COR-L47 (cell line): ENCODE measurements at regions not wholly inside any gene's neighbourhood (a gene's known extent, or its start where the extent isn't known, plus 50 kb on each side); places are given as distances from the start of the nearest gene placed in this dataset.

ENCODE experiments used
- DNase-seq: peaks from one replicate; lab custom pipeline; 2025; lab: John Stamatoyannopoulos, UW

DNA sequence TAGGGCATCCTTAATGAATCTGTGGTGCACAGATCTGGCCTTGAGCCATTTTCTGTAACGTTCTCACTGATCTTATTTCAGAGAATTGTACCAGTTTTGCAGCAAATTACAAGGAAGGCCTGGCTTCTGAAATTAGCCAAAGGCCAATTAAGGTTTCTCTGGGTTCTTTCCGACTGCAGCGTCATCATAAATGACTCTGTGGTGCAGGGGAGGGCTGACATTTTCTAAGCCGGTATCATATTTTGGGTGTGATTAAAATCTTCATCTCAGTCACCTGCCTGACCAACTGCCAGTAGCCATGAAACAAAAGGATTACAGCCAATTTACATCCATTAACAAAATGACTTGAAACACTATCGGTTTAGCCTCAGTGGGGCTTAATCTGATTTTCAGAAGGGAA is 363.7 kb downstream of the ADRA2A start:
- DNase-seq: peak; percentile 2

DNA sequence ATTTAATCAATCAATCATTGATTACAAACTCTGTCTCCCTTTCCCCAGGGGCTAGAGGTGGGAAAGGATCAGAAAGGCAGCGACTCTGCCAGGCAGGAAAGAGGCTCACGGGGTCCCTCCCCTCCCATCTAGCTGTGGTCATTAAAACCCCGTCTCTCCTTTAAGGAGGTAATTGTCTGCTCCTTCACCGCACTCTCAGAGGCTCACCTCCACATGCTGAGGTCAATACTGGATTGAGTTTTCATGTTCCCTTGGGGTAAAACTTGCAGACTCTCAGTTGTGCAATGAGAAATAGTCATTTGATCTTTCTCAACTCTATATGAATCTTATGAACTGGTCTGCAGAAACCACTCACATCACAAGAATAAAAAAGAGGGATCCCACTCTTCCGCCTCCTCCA is 368.8 kb downstream of the ADRA2A start:
- DNase-seq: no peak

DNA sequence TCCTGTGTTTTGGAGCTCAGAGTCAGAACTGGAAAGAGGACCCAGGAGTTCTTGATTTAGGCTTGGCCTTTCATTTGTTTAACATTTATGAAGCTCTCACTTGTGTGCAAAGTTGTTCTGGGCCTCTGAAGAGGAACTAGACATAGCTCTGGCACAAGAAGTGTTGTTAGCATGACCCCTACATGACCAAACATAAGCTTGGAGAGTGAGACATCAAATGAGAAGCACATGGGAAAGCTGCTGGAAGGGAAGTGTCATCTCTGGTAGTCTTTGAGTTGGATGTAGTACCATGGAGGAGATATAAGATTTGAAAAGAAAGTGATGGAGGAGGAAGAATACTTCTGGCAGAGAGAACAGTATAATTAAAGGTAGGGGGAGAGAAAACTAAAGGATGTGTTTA is 370.1 kb downstream of the ADRA2A start:
- no peak for DNase-seq

DNA sequence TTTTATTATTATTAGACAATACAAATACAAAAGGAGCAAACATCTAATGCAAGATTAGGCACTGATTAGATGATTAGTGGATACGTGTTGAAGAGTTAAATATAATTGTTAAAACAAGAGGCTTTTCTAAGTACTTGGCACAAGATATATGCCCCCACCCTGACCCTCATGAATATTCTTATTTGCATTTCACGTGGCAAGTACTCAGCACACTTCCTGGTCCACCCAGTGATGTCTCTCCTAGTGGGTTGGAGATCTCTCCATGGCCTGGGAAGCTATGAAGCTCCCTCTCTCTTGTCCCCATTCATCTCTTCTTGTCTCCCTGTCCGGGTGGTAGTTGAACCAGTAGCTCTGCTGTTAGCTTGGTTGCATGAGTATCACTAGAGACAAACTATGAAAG is 375.3 kb downstream of the ADRA2A start:
- DNase-seq: no peak

DNA sequence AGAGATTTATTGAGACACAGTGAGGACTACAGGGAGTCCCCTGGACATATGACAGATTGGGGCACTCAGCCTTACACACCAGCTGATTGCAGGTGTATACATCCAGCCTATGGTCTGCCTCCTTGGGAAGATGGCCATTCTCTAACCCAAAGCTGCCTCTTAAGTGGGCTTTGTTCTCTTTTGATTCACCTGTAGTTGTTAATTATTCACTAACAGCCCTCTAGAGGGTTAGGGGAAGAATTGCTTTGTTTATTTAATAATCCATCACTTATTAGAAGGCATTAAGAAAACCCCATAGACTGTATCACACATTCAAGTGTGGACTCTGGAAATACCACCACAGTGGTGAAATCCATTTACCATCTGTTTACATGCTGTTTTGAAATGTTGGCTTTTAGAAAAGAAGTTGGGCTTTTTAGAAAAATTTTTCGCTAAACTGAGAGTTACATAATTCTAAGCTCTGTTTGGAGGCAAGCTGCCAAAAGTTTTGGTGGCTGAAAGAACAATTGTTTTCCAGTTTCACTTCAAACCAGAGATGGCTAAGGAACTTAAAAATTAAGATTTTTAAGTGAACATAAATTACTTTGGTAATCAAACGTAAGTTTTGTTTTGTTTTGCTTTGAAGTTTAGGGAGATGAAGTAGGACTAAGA is 379.1 kb downstream of the ADRA2A start:
- no peak for DNase-seq

DNA sequence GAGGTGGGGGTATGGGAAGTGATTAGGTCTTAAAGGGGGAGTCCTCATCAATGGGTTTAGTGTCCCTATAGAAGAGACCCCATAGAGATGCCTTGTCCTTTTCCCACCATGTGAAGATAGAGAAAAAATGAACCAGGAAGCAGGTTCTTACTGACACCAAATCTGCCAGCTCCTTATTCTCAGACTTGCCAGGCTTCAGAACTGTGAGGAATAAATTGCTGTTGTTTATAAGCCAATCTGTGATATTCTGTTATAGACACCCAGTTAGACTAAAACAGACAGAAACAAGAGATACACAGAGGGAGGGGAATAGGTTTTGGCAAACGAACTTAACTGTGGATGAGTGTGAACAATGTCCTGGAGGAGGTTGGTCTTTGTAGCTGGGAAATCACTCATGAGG is 381.4 kb downstream of the ADRA2A start:
- DNase-seq: no peak

DNA sequence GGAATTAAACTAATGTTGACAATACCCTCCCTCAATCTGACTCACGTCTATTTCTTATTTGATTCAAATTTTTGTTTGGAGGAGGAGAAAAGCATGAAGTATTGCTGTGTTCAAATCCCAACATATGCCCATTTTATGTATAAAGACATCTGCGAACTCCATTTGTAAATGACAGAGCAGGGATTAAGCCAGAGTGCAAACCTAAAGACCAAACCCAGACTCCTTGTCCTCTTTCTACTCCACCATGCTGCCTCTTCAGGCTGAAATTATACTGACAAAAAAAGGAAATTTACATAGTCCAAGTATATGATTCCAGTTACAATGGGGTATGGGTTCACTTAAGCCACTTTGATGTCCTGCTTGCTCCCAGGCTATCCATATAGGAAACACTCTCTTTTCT is 383.1 kb downstream of the ADRA2A start:
- DNase-seq: no peak

DNA sequence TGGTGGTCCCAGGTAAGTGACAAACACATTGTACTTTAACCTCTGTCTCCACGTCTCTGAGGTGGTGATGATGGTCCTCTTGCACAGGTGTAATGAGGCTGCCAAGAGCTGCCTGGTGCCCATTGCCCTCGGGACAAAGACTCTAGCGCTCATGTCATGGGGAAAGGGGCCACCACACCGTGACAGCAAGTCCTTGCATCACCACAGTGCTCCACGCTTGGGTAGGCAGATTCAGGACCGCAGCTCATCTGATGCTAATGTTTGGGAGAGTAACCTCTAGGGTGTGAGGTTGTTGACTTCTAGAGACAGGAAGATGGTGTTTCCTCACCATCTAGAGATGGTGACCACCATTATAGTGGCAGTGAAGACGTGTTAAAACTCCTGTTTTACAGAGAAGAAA is 395.6 kb downstream of the ADRA2A start:
- DNase-seq: no peak

DNA sequence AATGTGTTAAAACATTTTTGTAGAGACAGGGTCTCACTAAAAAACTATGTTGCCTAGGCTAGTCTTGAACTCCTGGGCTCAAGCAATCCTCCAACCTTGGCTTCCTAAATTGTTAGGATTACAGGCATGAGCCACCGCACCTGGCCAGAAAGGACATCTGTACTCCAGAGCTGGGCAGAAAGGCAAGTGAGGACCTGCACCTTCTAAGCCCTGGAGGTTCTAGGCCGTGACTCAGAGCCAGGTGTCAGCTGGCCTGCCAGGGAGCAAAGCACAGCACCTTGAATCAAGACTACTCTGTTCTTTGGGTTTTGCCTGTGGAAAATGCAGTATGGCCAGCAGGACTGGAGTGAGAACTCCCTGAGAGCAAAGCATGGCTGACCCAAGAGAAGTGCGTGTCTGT is 396.5 kb downstream of the ADRA2A start:
- DNase-seq: no peak

DNA sequence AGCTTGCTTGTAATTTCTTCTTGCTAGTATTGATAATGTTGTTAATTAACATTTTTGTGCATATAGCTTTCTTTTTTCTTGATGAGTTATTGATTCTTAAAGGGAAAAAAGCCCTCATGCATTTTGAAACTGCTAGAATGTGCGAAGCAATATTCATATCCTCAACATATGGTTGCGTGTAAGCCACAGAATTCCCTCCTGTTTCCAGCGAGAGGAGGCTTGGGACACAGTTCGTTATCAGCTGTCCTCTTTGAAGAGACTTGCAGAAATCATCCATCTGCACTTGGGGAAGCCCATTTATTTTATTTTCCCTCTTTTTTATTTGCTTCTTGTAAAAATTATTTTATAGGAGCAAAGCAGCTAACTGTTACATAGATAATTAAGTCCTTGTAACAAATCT is 398.0 kb downstream of the ADRA2A start:
- DNase-seq: no peak

DNA sequence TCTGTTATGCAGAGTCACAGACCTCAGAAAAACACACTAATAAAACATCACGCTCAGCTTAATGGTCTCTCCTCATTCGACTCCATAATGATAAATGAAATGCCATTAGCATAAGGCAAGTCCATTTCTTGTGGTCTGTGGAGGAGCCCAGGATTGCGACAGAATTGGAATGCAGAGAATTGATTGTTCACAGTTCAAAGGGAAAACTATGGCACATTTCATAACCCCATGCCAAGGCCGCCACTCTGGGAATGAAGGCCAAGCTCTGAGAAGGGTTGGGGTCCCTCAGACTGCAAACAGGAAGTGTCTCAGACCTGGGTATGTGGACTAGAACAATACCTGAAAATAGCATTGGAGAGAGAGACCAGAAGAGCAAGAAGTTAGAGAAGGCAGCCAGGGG is 398.9 kb downstream of the ADRA2A start:
- no peak for DNase-seq

DNA sequence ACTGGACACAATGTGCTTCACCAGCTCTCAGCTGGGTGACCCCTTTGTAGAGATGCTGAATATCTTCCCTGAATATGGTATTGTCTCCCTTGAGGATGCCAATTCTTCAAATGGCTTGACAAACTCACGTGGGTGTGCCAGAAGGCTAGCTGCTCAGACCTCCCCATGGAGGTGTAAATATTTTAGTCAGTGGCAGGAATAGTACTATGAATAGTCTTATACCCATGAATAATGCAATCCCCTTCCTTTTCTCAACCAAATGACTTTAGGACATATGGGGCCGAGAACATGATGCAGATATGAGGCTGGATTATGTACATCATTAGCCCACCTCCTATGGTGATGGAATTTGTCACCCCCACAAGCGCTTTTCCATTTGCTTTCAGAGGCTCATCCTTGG is 401.8 kb downstream of the ADRA2A start:
- no peak for DNase-seq

DNA sequence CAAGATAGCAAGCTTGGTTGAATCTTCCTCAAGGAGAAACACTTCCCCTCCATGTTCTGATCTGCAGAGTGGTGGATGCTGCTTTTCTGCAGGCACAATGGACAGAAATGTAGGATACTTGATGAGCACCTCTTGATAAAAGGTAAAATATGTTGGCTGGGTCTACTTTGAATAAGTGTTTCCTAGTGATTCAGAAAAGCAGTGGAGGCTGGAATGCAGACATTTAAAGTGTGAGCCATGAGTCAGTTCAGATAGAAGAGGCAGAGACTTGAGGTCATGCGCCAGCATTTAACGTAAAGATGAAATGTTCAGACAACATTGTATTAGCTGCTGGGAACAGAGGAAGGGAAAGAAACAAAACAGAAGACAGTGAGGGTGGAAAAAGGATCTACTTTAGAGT is 403.1 kb downstream of the ADRA2A start:
- no peak for DNase-seq

DNA sequence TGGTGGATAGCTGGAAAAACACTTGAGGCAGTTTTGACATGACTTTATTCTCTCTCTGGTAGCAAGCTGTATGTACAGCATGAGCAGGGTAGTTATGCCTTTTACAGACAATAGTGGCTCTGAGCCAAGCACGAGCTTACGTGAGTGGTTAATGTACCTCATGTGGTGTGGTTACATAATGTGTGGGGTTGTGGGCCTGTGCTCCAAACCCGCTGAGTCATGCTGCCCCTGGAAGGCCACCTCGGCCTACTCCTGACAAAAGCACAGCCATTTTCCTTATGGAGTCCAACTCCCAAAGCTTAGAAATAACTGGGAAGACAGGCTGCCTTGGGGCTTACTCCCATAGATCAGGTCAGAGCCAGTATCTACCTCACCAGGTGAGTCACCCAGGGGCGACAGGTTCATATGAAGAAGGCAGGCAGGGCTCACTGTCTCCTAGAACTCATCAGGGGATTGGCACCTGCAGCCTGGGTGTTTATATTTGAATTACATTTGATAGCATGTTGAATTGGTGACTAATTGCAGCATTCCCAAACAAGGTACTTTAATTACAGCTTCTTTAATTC is 404.5 kb downstream of the ADRA2A start:
- peak; percentile 81 for DNase-seq

DNA sequence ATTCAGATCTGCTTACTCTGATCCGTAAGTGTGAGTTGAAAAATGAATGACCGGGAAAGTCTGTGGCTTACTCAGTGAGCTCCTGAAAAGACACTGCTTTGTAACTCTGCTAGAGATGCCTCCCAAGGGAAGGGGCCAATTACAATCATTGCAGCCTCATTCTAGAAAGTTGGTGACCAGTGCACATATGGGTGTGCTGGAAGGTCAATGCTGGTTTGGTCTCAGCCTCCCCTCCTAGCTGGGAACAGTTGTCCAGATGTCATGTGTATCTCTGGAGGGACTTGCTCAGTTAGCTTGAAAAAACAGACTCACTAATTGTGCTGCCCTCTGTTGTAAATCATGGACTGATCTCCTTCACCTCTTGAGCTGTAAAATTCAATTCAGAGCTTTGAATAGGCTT is 405.0 kb downstream of the ADRA2A start:
- no peak for DNase-seq

DNA sequence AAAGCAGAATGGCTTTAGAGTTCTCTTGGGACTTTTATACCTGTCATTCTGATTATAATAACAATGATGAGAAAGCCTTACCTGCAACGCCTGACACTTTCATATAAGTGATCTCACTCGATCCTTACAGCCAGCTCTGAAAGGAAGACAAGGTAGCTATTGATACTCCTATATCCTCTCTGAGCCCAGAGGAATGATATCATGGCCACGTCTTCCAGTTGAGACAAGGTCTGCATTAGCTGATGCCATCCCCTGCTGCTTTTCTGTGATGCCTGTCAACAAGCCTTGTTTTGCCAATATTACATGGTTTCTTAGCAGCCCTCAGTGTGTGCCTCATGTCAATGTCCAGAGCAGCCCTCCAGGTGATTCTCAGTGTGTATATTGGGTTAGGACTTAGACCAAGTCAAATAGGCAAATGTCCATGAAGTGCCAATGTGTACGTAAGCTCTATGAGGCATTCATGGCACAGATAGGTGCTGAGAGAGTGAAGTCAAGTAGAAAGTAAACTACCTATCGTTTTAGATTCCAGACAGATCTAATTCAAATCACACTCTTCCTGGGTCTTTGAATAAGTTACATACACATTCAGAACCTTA is 405.9 kb downstream of the ADRA2A start:
- DNase-seq: no peak

DNA sequence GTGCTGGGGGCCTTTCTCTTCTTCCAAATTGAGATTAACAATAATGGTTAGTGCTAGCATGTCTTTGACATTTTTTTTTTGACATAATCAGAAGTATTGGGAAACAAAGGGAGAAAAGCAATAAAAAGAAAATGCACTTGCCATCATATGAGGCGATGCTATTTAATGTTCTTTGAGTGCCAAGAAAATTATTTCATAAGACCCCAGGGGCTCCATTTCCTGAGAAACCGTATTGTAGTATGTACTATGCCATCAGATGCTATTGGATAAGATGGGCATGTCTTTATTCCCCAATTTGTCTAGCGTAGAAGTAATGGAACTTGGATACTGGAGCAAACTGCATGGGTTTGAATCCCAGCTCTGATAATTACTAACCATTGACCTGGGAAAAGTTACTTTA is 408.9 kb downstream of the ADRA2A start:
- no peak for DNase-seq

DNA sequence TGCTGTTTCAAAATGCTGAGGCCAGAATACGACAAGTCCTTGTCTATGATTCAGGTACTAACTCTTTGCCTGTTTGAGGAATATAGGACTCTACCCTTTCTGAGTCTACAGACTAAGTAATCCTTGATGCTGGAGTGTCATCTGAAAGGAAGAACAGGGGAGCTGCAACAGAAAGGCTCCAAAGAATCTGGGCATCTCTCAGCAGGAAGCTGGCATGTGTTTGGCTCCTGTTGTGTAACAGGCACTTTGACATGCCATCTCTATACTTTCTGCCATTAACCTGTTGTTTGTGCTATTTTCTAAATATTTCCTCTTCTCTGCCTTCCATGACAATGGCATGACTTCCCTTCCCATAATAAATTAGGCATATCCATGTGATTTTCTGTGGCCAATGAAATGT is 409.5 kb downstream of the ADRA2A start:
- no peak for DNase-seq

DNA sequence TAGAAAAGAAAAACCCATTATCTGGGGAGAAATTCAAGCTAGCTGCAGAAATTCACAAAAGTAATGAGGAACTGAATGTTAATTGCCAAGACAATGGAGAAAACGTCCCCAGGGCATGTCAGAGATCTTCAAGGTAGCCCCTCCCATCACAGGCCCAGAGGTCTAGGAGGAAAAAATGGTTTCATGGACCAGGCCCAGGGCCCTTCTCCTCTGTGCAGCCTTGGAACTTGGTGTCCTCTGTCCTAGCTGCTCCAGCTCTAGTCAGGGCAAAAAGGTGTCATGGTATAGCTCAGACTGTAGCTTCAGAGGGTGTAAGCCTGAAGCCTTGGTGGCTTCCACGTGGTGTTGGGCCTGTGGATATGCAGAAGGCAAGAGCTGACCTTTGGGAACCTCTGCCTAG is 411.8 kb downstream of the ADRA2A start:
- no peak for DNase-seq

DNA sequence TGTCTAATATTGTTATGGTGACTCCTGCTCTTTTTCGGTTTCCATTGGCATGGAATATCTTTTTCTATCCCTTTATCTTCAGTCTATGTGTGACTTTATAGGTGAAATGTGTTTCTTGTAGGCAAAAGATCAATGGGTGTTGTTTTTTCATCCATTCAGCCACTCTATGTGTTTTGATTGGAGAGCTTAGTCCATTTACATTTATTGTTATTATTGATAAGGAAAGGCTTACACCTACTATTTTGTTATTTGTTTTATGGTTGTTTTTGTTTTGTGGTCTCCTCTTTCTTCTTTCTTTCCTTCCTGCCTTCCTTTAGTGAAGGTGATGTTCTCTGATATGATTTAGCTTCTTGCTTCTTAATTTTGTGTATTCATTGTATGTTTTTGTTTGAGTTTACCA is 414.3 kb downstream of the ADRA2A start:
- no peak for DNase-seq

DNA sequence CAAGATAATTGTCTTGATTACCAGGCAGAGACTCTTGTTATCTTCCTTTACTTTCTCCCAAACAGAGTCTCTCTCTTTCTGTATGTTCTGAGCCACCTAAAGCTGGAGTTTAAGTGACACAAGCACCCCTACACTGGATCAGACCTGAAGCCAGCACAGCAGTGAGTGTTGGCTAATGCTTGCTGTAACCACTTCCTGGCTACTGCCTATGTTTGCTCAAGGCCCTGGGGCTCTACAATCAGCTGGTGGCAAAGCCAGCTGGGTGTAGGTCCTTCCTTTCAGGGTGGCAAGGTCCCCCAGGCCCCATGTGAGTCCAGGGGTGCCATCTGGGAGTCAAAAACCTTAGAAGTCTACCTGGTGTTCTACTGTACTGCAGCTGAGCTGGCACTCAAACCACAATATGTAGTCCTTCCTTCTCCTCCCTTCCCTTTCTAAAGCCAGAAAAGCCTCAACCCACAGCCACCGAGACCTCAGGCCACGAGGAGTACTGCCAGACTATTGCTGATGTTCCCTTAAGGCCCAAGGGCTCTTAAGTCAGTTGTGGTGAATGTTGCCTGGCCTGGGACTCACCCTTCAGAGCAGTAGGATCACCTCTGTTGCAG is 416.3 kb downstream of the ADRA2A start:
- DNase-seq: no peak

DNA sequence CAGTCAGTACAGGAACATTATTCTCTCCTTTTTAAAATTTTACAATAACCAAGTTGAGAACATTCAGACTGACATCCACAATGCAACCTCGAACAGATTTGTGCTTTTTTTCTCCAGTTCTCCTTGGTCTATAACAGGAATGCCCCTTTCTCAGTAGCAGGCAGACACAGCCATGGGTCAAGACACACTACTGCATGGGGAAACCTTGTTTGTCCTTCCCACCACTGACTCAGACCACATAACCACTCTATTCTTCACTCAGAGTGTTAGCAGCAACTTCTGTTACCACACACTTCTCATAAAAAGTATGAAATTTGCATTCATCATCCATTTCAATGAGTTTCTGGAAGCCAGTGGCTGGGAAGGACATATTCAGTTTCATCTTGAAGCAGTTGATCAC is 421.7 kb downstream of the ADRA2A start:
- DNase-seq: no peak

DNA sequence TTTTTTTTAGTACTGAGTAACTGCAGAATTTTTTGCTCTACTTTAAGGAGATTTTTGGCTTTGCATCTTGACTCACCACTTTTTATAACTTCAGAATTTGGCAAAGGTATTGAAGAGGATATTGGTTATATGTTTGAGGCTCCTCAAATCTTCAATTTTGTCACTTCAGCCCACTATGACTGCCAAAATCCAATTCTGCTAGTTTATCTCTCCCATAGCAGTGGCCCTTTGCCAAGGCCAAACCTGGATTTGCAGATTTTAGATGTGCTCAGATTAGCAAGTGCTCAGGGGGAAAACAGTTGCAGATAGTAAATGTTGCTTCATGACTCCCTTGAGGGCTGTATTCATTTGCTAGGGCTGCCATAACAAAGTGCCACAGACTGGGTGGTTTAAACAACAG is 427.5 kb downstream of the ADRA2A start:
- DNase-seq: no peak
